Gastrocnemius medialis (tissue), 4 donors: ENCODE measurements at regions not wholly inside any gene's neighbourhood (a gene's known extent, or its start where the extent isn't known, plus 50 kb on each side); places are given as distances from the start of the nearest gene placed in this dataset.

Source experiments
- ATAC-seq, 2 donors: fragments of 150-250 bp; one replicate each; pipeline ENCODE4 v1.9.1; 2016
- DNase-seq, 2 donors: peaks; one replicate each; pipeline ENCODE4 v3.0.0-alpha.2; 2019
- H3K27ac ChIP-seq, 4 donors: fragments of 200-600 bp; sonication (generic); 1 replicate in 1 of 4; 2 replicates in 3 of 4; pipeline ENCODE4 v1.5.1; 2016 to 2018; ENCODE audit warnings: mild to moderate bottlenecking in 2 of 4, moderate library complexity in 1 of 4
- H3K27me3 ChIP-seq, 3 donors: fragments of 200-600 bp; sonication (generic) in 2 of 3; 1 replicate in 1 of 3; 2 replicates in 2 of 3; pipeline versions ENCODE4 v1.5.1 to v1.6.0; 2016 to 2019; ENCODE audit warnings: mild to moderate bottlenecking in 1 of 3, moderate library complexity in 1 of 3
- H3K36me3 ChIP-seq, 2 donors: fragments of 200-600 bp; sonication (generic) in 1 of 2; one replicate each; pipeline ENCODE4 v1.5.1; 2017 to 2018
- H3K4me1 ChIP-seq, 2 donors: fragments of 200-600 bp; sonication (generic) in 1 of 2; one replicate each; pipeline ENCODE4 v1.5.1; 2016 to 2017; ENCODE audit warnings: mild to moderate bottlenecking in 2 of 2
- H3K4me3 ChIP-seq, 4 donors: fragments of 200-600 bp; sonication (generic) in 3 of 4; 1 replicate in 1 of 4; 2 replicates in 3 of 4; pipeline ENCODE4 v1.5.1; 2016 to 2019; ENCODE audit warnings: mild to moderate bottlenecking in 2 of 4
- H3K9me3 ChIP-seq, 3 donors: fragments of 200-600 bp; sonication (generic) in 2 of 3; 1 replicate in 1 of 3; 2 replicates in 2 of 3; pipeline ENCODE4 v1.5.1; 2016 to 2019
- POLR2A ChIP-seq, 2 donors: fragments of 450-650 bp; IDR thresholded peaks; one replicate each; pipeline ENCODE4 v1.6.1; 2017; ENCODE audit warnings: antibody characterized with exemption in 2 of 2, mild to moderate bottlenecking in 2 of 2, moderate library complexity in 2 of 2
- in situ Hi-C, 4 donors: fragments of 200-750 bp; cut with MboI; loops; one replicate each; pipeline versions ENCODE4 v1.15.0 to v1.8.0; 2017; ENCODE audit warnings: low sequenced_read_pairs in 4 of 4
- intact Hi-C: fragments of 100-400 bp; cut with DNase I; formaldehyde crosslinking; loops from one replicate; pipeline ENCODE4 v1.15.1; 2023; ENCODE audit warnings: low total_unique reads
- TF ChIP-seq, protein P1 (sequence below), 5 experiments: fragments of 450-650 bp in 3 of 5; fragments of 200-600 bp in 2 of 5; sonication (generic) in 2 of 5; IDR thresholded peaks in 4 of 5; conservative IDR thresholded peaks in 1 of 5; 1 replicate in 4 of 5; 2 replicates in 1 of 5; pipeline ENCODE4 v1.5.1; 2016 to 2019; ENCODE audit warnings: antibody characterized with exemption in 5 of 5, mild to moderate bottlenecking in 3 of 5, moderate library complexity in 3 of 5

DNA sequence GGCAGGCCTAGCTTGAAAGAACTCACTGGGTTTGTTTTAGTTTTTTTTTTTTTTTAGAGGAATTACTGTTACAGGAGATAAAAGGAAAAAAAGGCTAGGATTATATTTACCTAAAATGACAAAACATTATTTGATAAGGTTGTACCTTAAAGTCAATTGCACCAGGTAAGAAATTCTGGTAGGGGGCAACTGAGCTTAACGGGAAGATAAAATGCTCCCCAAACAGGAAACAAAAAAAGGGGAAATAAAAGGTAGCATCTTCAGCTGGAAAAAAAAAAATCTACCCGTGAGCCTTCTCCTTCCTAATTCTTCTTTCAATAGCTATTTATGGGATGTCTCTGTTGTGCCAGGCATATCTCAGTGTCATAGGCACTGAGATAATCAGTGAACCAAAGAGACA, 164.5 kb downstream of the PIK3R1 start:
- intact Hi-C loops (no loop called here), in situ Hi-C loops (no loop called here)
- Histone ChIP-seq H3K4me3 (no peak overlapping the region), H3K4me1 (no peaks in the 10 kb centered on the region), H3K27ac (no peak overlapping the region), H3K27me3 (no peaks in the 10 kb centered on the region), H3K9me3 (no peaks in the 10 kb centered on the region), H3K36me3 (no peaks in the 10 kb centered on the region)
- ATAC-seq = no peak
- DNase-seq = no peak
- no peak for TF ChIP-seq POLR2A (IDR thresholded peaks at IDR 0.05)
- TF ChIP-seq, protein P1, sequence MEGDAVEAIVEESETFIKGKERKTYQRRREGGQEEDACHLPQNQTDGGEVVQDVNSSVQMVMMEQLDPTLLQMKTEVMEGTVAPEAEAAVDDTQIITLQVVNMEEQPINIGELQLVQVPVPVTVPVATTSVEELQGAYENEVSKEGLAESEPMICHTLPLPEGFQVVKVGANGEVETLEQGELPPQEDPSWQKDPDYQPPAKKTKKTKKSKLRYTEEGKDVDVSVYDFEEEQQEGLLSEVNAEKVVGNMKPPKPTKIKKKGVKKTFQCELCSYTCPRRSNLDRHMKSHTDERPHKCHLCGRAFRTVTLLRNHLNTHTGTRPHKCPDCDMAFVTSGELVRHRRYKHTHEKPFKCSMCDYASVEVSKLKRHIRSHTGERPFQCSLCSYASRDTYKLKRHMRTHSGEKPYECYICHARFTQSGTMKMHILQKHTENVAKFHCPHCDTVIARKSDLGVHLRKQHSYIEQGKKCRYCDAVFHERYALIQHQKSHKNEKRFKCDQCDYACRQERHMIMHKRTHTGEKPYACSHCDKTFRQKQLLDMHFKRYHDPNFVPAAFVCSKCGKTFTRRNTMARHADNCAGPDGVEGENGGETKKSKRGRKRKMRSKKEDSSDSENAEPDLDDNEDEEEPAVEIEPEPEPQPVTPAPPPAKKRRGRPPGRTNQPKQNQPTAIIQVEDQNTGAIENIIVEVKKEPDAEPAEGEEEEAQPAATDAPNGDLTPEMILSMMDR (IDR thresholded peaks at IDR 0.05 in 4 of 5, conservative IDR thresholded peaks at IDR 0.05 in 1 of 5) = no peak

DNA sequence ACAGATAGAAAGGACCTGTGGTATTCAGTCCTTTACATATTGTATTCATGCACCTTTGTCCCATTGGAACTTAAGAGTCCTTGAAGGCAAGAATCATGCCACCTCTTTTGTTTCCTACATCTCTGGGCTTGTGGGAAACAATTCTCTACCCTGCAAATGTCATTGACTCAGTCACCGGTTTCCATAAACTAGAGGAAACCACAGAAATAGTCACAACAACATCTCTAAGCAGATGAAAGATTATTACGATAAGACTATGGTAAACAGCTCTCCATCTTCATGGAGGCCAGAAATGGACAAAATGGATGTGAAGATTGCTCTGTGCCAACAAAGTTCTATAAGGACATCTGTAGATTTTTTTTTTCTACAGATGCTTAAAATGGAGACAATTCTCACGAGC, 165.5 kb downstream of the PIK3R1 start:
- in situ Hi-C loops = no loop called here
- no peak for ATAC-seq
- Histone ChIP-seq H3K27me3 (no peaks in the 10 kb centered on the region), H3K27ac (no peak overlapping the region), H3K4me3 (no peak overlapping the region), H3K4me1 (no peaks in the 10 kb centered on the region), H3K9me3 (no peaks in the 10 kb centered on the region), H3K36me3 (no peaks in the 10 kb centered on the region)
- DNase-seq = no peak
- TF ChIP-seq, protein P1 (IDR thresholded peaks at IDR 0.05 in 4 of 5, conservative IDR thresholded peaks at IDR 0.05 in 1 of 5) = no peak
- TF ChIP-seq POLR2A (IDR thresholded peaks at IDR 0.05) = no peak
- intact Hi-C loops = no loop called here

DNA sequence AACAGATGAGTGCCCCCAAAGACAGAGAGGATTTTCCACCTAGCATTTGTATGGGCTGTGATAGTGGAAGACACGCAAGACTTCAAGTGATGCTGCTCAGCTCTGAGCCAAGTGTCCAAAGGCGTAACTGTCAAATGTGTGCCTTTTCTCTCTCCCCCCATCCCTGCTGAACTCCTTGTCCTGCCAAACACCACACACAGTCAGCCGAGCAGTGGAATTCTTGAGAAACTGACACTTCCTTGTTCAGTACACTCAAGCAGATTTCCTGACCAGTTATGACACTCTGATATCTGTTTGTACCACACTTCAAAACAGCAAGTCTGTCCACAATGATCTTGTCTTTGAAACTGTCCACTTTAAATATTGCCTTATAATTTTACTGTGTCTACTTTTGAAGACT, 166.4 kb downstream of the PIK3R1 start:
- ATAC-seq (no peak), DNase-seq (no peak)
- H3K9me3 ChIP-seq = no peaks in the 10 kb centered on the region
- H3K4me1 ChIP-seq = no peaks in the 10 kb centered on the region
- no peaks in the 10 kb centered on the region for H3K36me3 ChIP-seq
- H3K4me3 ChIP-seq = no peak overlapping the region
- no peak overlapping the region for H3K27ac ChIP-seq
- no peak for TF ChIP-seq POLR2A (IDR thresholded peaks at IDR 0.05)
- TF ChIP-seq, protein P1 (IDR thresholded peaks at IDR 0.05 in 4 of 5, conservative IDR thresholded peaks at IDR 0.05 in 1 of 5) = no peak
- intact Hi-C loops = no loop called here
- H3K27me3 ChIP-seq = no peaks in the 10 kb centered on the region
- in situ Hi-C loops = no loop called here

DNA sequence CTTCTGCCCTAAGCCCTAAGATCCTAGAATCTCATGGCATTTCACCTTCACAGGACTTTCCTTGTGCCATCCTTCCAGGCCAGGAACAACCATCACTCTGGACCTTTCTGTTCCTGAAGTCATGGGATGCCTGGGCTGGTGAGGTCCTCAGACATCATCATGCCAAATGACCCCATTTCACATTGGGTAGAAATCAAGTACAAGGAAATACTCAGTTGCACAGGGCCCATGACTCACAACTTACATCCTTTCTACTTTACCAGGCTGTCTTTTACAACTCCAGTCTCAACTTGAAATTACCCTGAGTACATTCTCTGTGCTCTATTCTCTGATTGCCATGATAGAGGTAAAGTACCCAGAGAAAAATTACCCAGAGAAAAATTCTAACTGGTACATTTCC, 167.1 kb downstream of the PIK3R1 start:
- H3K9me3 ChIP-seq = no peaks in the 10 kb centered on the region
- no peaks in the 10 kb centered on the region for H3K36me3 ChIP-seq
- no peak for ATAC-seq
- no peak for DNase-seq
- intact Hi-C loops = no loop called here
- TF ChIP-seq, protein P1 (IDR thresholded peaks at IDR 0.05 in 4 of 5, conservative IDR thresholded peaks at IDR 0.05 in 1 of 5) = no peak
- no peak for TF ChIP-seq POLR2A (IDR thresholded peaks at IDR 0.05)
- no peaks in the 10 kb centered on the region for H3K4me1 ChIP-seq
- no peak overlapping the region for H3K4me3 ChIP-seq
- H3K27ac ChIP-seq = no peak overlapping the region
- no peaks in the 10 kb centered on the region for H3K27me3 ChIP-seq
- in situ Hi-C loops = no loop called here

DNA sequence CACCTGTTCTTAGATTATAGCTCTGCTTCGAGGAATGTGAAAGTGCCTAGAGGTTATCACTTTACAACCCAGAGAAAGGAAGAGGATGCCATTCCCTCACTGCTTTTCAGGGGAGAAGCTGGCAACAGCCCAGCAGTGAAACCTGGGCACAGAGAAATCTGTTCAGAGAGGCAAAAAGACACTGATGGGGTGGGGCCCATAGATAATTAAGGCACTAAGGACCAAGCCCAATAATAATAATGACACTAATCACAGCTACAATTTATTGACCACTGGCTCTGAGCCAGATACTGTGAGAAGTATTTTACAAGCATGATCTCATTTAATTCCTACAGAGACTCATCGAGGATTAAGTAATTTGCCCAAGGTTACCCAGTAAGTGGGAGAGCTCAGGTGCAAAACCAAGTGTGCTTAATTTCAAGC, 168.3 kb downstream of the PIK3R1 start:
- H3K9me3 ChIP-seq = no peaks in the 10 kb centered on the region

More for the DNA sequence above, 168.3 kb downstream of the PIK3R1 start:
- Histone ChIP-seq H3K4me3 (no peak overlapping the region), H3K4me1 (no peaks in the 10 kb centered on the region), H3K27ac (no peak overlapping the region), H3K27me3 (no peaks in the 10 kb centered on the region), H3K36me3 (no peaks in the 10 kb centered on the region)
- TF ChIP-seq POLR2A (IDR thresholded peaks at IDR 0.05) = no peak
- TF ChIP-seq, protein P1 (IDR thresholded peaks at IDR 0.05 in 4 of 5, conservative IDR thresholded peaks at IDR 0.05 in 1 of 5) = no peak
- ATAC-seq (no peak), DNase-seq (no peak)
- intact Hi-C loops = no loop called here
- in situ Hi-C loops = no loop called here
